Activated B cell treated with CpG ODN at 0.5 μM for 24 hours (primary cell): ENCODE measurements at regions not wholly inside any gene's neighbourhood (a gene's known extent, or its start where the extent isn't known, plus 50 kb on each side); places are given as distances from the start of the nearest gene placed in this dataset.
"Not testable (repeated sequence)": the region's sequence is repeated elsewhere in the genome, so short reads cannot be mapped to it uniquely, and the experiment has no call there.

Experiments used
- ATAC-seq: fragments of 200-7000 bp; cut with Tn5 transposase; one replicate; pipeline ENCODE4 v1.10.0; 2021; ENCODE audit warnings: low read depth, mild to moderate bottlenecking, moderate library complexity
- CTCF ChIA-PET: fragments of 350-600 bp; sonication (Branson Sonifier 250); formaldehyde crosslinking; loops from one replicate; lab custom pipeline; 2021; ENCODE audit warnings: antibody characterized with exemption; lab: Charles Lee
- POLR2A ChIA-PET: fragments of 350-600 bp; sonication (Branson Sonifier 250); formaldehyde crosslinking; loops from one replicate; lab custom pipeline; 2021; ENCODE audit warnings: antibody characterized with exemption; lab: Charles Lee
- DNase-seq: peaks from one replicate; pipeline ENCODE4 v3.0.0; 2022
- H3K27ac Mint-ChIP-seq: one replicate; pipeline ENCODE4 v1.8.0; 2020; ENCODE audit warnings: mixed read lengths
- H3K27me3 Mint-ChIP-seq: one replicate; pipeline ENCODE4 v1.8.0; 2021; ENCODE audit warnings: mixed read lengths
- H3K36me3 Mint-ChIP-seq: one replicate; pipeline ENCODE4 v1.8.0; 2021; ENCODE audit warnings: low read depth, mixed read lengths
- H3K4me1 Mint-ChIP-seq: one replicate; pipeline ENCODE4 v1.8.0; 2021; ENCODE audit warnings: mixed read lengths
- H3K4me3 Mint-ChIP-seq: one replicate; pipeline ENCODE4 v1.8.0; 2020; ENCODE audit warnings: mild to moderate bottlenecking, mixed read lengths
- H3K9me3 Mint-ChIP-seq: one replicate; pipeline ENCODE4 v1.8.0; 2020; ENCODE audit warnings: mixed read lengths
- intact Hi-C: fragments of 100-400 bp; cut with micrococcal nuclease; formaldehyde crosslinking; loops from one replicate; pipeline ENCODE4 v1.15.1; 2024
- TF ChIP-seq, protein P1 (sequence below): fragments of 200-600 bp; IDR thresholded peaks from one replicate; pipeline ENCODE4 v1.8.0; 2022; ENCODE audit warnings: antibody characterized with exemption, mild to moderate bottlenecking

DNA sequence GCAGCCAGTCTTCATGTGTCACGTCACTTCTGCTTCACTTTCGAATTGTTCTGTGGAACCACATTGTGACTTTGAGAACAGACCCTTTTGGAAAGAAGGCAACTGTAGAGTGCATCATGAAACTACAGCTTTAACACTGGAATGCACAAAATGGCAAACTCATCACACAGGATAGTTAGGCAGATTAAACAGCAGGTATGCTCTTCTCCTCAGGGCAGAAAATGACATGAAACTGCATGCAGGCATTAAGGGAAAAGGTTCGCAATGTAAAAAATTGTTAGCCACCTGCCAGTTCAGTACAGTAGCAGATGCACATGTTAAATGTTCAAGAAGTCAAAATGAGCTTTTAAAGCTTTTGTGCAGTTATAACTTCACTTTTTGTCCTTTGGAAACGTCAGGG, 864.6 kb upstream of the IGFBP7 start:
- DNase-seq, result no peak
- no peak overlapping the region for H3K4me3 Mint-ChIP-seq
- H3K36me3 Mint-ChIP-seq, result no peaks in the 10 kb centered on the region
- no peaks in the 10 kb centered on the region for H3K27me3 Mint-ChIP-seq
- no peak for ATAC-seq
- H3K4me1 Mint-ChIP-seq, result no peaks in the 10 kb centered on the region
- ChIA-PET POLR2A (no interaction called here), CTCF (no interaction called here)
- intact Hi-C loops, result no loop called here
- no peak overlapping the region for H3K27ac Mint-ChIP-seq
- H3K9me3 Mint-ChIP-seq, result peaks cover 7% of the 10 kb centered on the region
- TF ChIP-seq, protein P1, sequence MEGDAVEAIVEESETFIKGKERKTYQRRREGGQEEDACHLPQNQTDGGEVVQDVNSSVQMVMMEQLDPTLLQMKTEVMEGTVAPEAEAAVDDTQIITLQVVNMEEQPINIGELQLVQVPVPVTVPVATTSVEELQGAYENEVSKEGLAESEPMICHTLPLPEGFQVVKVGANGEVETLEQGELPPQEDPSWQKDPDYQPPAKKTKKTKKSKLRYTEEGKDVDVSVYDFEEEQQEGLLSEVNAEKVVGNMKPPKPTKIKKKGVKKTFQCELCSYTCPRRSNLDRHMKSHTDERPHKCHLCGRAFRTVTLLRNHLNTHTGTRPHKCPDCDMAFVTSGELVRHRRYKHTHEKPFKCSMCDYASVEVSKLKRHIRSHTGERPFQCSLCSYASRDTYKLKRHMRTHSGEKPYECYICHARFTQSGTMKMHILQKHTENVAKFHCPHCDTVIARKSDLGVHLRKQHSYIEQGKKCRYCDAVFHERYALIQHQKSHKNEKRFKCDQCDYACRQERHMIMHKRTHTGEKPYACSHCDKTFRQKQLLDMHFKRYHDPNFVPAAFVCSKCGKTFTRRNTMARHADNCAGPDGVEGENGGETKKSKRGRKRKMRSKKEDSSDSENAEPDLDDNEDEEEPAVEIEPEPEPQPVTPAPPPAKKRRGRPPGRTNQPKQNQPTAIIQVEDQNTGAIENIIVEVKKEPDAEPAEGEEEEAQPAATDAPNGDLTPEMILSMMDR, result no peak

DNA sequence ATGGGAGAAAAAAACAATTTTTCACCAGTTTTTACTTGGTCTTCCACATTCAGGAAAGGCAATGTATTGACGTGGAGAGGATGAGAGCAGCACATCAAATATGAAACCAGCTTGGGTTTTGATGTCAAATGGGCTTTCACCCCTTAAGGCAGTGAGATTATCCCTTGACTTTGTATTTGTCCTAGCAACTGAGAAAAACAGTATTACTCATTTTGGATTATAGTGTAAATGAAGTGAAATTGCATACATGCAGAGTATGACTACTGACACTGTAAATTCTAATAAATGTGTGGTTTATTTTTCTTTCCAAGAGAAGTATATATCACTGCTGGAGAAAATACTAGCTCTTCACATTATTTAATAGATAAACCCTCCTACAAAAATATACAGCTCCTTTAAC, 863.6 kb upstream of the IGFBP7 start:
- peaks cover 7% of the 10 kb centered on the region for H3K9me3 Mint-ChIP-seq
- DNase-seq, result no peak
- no peaks in the 10 kb centered on the region for H3K27me3 Mint-ChIP-seq
- H3K4me1 Mint-ChIP-seq, result no peaks in the 10 kb centered on the region
- H3K27ac Mint-ChIP-seq, result no peak overlapping the region
- TF ChIP-seq, protein P1, result no peak
- POLR2A ChIA-PET, result no interaction called here
- intact Hi-C loops, result no loop called here
- CTCF ChIA-PET, result no interaction called here
- H3K36me3 Mint-ChIP-seq, result no peaks in the 10 kb centered on the region
- no peak overlapping the region for H3K4me3 Mint-ChIP-seq
- ATAC-seq, result no peak

DNA sequence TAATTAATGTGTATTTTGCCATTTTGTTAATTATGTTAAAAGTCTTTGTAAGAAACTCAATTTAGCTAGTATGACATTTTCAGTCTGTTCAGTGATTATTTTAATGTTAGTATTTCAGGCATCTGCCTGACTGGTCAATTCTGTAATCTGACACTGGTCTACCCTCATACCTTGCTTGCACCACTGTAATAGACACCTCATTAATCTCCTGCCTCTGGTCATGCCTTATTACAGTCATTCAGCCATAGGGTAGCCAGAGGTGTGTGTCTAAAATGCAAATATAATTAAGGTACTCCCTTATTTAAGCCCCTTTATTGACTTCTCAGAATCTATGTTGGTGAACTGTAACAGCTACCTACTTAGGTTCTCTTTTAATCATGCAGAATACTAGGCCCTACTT, 861.1 kb upstream of the IGFBP7 start:
- Mint-ChIP-seq H3K36me3 (no peaks in the 10 kb centered on the region), H3K27ac (no peak overlapping the region), H3K9me3 (peaks cover 12% of the 10 kb centered on the region), H3K4me1 (no peaks in the 10 kb centered on the region), H3K27me3 (no peaks in the 10 kb centered on the region), H3K4me3 (no peak overlapping the region)
- intact Hi-C loops, result no loop called here
- ChIA-PET POLR2A (no interaction called here), CTCF (no interaction called here)
- TF ChIP-seq, protein P1, result no peak
- ATAC-seq (no peak), DNase-seq (no peak)

DNA sequence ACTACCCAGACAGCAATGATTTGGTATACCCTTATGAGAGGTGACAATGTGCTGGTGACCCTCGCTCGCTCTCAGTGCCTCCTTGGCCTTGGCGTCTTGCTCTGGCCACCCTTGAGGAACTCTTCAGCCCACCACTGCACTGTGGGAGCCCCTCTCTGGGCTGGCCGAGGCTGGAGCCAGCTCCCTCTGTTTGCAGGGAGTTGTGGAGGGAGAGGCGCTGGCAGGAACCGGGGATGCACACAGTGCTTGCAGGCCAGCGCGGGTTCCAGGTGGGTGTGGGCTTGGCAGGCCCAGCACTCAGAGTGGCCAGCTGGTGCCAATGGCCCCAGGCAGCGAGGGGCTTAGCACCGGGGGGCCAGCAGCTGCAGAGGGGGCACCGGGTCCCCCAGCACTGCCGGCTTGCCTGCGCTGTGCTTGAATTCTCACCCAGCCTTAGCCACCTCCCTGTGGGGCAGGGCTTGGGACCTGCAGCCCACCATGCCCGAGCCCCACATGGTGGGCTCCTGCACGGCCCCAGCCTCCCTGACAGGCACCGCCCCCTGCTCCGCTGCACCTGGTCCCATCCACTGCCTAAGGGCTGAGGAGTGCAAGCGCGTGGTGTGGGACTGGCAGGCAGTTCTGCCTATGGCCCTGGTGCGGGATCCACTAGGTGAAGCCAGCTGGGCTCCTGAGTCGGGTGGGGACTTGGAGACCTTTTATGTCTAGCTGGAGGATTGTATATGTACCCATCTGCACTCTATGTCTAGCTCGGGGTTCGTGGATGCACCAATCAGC, 857.0 kb upstream of the IGFBP7 start:
- no peaks in the 10 kb centered on the region for H3K36me3 Mint-ChIP-seq
- no peak overlapping the region for H3K27ac Mint-ChIP-seq
- ATAC-seq, result no peak
- ChIA-PET POLR2A (no interaction called here), CTCF (no interaction called here)
- peaks cover 12% of the 10 kb centered on the region for H3K9me3 Mint-ChIP-seq
- intact Hi-C loops, result no loop called here
- no peak for DNase-seq
- no peaks in the 10 kb centered on the region for H3K27me3 Mint-ChIP-seq
- TF ChIP-seq, protein P1, result no peak
- no peak overlapping the region for H3K4me3 Mint-ChIP-seq
- H3K4me1 Mint-ChIP-seq, result no peaks in the 10 kb centered on the region

DNA sequence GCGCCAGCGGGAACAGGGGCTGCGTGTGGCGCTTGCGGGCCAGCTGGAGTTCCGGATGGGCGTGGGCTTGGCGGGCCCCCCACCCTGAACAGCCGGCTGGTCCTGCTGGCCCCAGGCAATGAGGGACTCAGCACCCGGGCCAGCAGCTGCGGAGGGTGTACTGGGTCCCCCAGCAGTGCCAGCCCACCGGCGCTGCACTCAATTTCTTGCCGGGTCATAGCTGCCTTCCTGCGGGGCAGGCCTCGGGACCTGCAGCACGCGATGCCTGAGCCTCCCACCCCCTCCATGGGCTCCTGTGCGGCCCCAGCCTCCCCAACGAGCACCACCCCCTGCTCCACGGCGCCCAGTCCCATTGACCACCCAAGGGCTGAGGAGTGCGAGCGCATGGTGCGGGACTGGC, 855.2 kb upstream of the IGFBP7 start:
- intact Hi-C loops, CTCF ChIA-PET, ATAC-seq, H3K4me1 Mint-ChIP-seq, H3K4me3 Mint-ChIP-seq, DNase-seq, H3K27ac Mint-ChIP-seq, H3K27me3 Mint-ChIP-seq, POLR2A ChIA-PET, H3K36me3 Mint-ChIP-seq: not testable (repeated sequence)
- H3K9me3 Mint-ChIP-seq, result peaks cover 10% of the 10 kb centered on the region

DNA sequence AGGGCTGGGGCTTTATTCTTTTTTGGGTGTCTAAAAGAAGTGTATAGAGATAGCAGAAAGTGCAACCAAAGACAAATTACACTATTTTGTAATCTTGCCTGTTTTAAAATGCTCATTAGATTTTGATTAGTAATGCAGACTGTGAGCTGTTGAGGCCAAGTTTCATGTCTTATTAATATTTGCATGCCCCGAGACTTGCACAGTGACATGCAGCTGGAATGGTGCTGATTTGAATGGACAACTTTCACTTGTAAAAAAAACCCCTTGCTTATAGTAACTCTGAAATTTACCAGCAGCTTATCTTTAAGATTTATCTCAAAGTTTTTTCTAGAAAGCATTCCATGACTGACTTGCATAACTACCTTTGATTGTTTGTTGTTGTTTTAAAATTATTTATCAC, 835.1 kb upstream of the IGFBP7 start:
- Mint-ChIP-seq H3K4me1 (no peaks in the 10 kb centered on the region), H3K27me3 (no peaks in the 10 kb centered on the region), H3K27ac (no peak overlapping the region), H3K9me3 (no peaks in the 10 kb centered on the region), H3K4me3 (no peak overlapping the region), H3K36me3 (no peaks in the 10 kb centered on the region)
- ChIA-PET POLR2A (no interaction called here), CTCF (no interaction called here)
- intact Hi-C loops, result no loop called here
- DNase-seq, result no peak
- no peak for ATAC-seq
- TF ChIP-seq, protein P1, result no peak
